ENCODE measurements at regions not wholly inside any gene's neighbourhood (a gene's known extent, or its start where the extent isn't known, plus 50 kb on each side); places are given as distances from the start of the nearest gene placed in this dataset.

- no peak for TF ChIP-seq ATRX (CRISPR knock-in tag; IDR thresholded peaks at IDR 0.05; ENCODE audit: borderline replicate concordance)
- no peak for TF ChIP-seq ZNF274 (CRISPR knock-in tag; IDR thresholded peaks at IDR 0.05)
- TF ChIP-seq CTCF (CRISPR knock-in tag; IDR thresholded peaks at IDR 0.05), result no peak
- TF ChIP-seq RXRA (CRISPR knock-in tag; IDR thresholded peaks at IDR 0.05), result no peak
- TF ChIP-seq PRDM4 (CRISPR knock-in tag; IDR thresholded peaks at IDR 0.05; ENCODE audit: borderline replicate concordance), result no peak
- no peak for TF ChIP-seq CEBPZ (IDR thresholded peaks at IDR 0.05; ENCODE audit: low read length)
- TF ChIP-seq PREB (CRISPR knock-in tag; IDR thresholded peaks at IDR 0.05), result no peak
- TF ChIP-seq GTF2F1 (IDR thresholded peaks at IDR 0.05; ENCODE audit: low read length), result no peak
- no peak for TF ChIP-seq ZMYM3 (CRISPR knock-in tag; IDR thresholded peaks at IDR 0.05)
- no peak for TF ChIP-seq FOXK2 (IDR thresholded peaks at IDR 0.05)
- no peak for TF ChIP-seq ZBTB34 (CRISPR knock-in tag; IDR thresholded peaks at IDR 0.05)
Observed at GRCh38 chr12:24425601-24425970, 476.1 kb upstream of the SOX5 start.

Measured in HepG2 (cell line).